GM23338 (cell line): ENCODE measurements at regions not wholly inside any gene's neighbourhood (a gene's known extent, or its start where the extent isn't known, plus 50 kb on each side); places are given as distances from the start of the nearest gene placed in this dataset.

Source experiments
- CTCF ChIP-seq, 2 experiments: fragments of 200-600 bp in 1 of 2; sonication (generic) in 1 of 2; conservative IDR thresholded peaks; 2 replicates each; pipeline versions ENCODE4 v1.5.1 to v1.6.1; 2016 to 2017; ENCODE audit warnings: antibody characterized with exemption in 2 of 2, low read depth in 2 of 2, mild to moderate bottlenecking in 2 of 2, moderate library complexity in 1 of 2
- EZH2 ChIP-seq: fragments of 200-600 bp; sonication (generic); IDR thresholded peaks from one replicate; pipeline ENCODE4 v1.8.0; 2017; ENCODE audit warnings: antibody characterized with exemption, mild to moderate bottlenecking, low read depth; ENCODE audit not compliant: unreplicated experiment
- JUNB ChIP-seq: IDR thresholded peaks from one replicate; pipeline ENCODE4 v1.6.1; 2016; ENCODE audit warnings: antibody characterized with exemption; ENCODE audit not compliant: unreplicated experiment
- POLR2AphosphoS5 ChIP-seq: IDR thresholded peaks from 2 replicates; pipeline ENCODE4 v1.6.1; 2016; ENCODE audit warnings: antibody characterized with exemption, low read depth
- REST ChIP-seq: IDR thresholded peaks from one replicate; pipeline ENCODE4 v1.6.1; 2018; ENCODE audit warnings: antibody characterized with exemption; ENCODE audit not compliant: unreplicated experiment

GRCh38 chr16:85245307-85246172 is 133.3 kb upstream of the CIBAR2 start:
- TF ChIP-seq CTCF (conservative IDR thresholded peaks at IDR 0.05; ENCODE audit: low read depth in 2 of 2) (peak; percentile 78 to 86), EZH2 (no peak), REST (no peak), JUNB (no peak), POLR2AphosphoS5 (no peak)
